OCI-LY7 (cell line): ENCODE measurements at regions not wholly inside any gene's neighbourhood (a gene's known extent, or its start where the extent isn't known, plus 50 kb on each side); places are given as distances from the start of the nearest gene placed in this dataset.

ENCODE experiments used
- BruUV-seq: library from RNA; stranded (reverse); fragments of 400-500 nt; replicated peaks from 2 replicates; lab custom pipeline; 2021; lab: Mats Ljungman, UMichigan
- CTCF ChIA-PET: fragments of 300-600 bp; sonication (Branson Sonifier 250); formaldehyde crosslinking; loops from one replicate; lab custom pipeline; 2022; ENCODE audit warnings: antibody characterized with exemption; ENCODE audit not compliant: unreplicated experiment; lab: Charles Lee
- POLR2A ChIA-PET: fragments of 300-600 bp; sonication (Branson Sonifier 250); formaldehyde crosslinking; loops from one replicate; lab custom pipeline; 2022; ENCODE audit warnings: antibody characterized with exemption; lab: Charles Lee
- DNase-seq: peaks from one replicate; pipeline ENCODE4 v3.0.0-alpha.2; 2015; ENCODE audit warnings: low spot score
- H2AFZ ChIP-seq: fragments of 200-600 bp; sonication (generic), shearing (Covaris generic); 2 replicates; pipeline ENCODE4 v1.6.1; 2014; ENCODE audit warnings: mild to moderate bottlenecking, antibody characterized with exemption, low read length, moderate library complexity
- H3K27ac ChIP-seq: fragments of 200-600 bp; sonication (generic); 2 replicates; pipeline ENCODE4 v1.5.1; 2014; ENCODE audit warnings: mixed run types, low read depth, mild to moderate bottlenecking, moderate library complexity, low read length, inconsistent platforms; ENCODE audit not compliant: poor library complexity, severe bottlenecking
- H3K36me3 ChIP-seq: fragments of 200-600 bp; sonication (generic); 2 replicates; pipeline ENCODE4 v1.6.1; 2014; ENCODE audit warnings: mild to moderate bottlenecking, antibody characterized with exemption, low read length, moderate library complexity, mixed read lengths; ENCODE audit not compliant: insufficient read depth
- H3K4me1 ChIP-seq: fragments of 200-600 bp; sonication (generic); 2 replicates; pipeline ENCODE4 v1.5.1; 2014; ENCODE audit warnings: mild to moderate bottlenecking, low read length; ENCODE audit not compliant: insufficient read depth, poor library complexity, severe bottlenecking
- H3K4me2 ChIP-seq: fragments of 200-600 bp; sonication (generic); 2 replicates; pipeline ENCODE4 v1.6.1; 2014; ENCODE audit warnings: mild to moderate bottlenecking, low read length
- H3K4me3 ChIP-seq: fragments of 200-600 bp; sonication (generic); 2 replicates; pipeline ENCODE4 v1.5.1; 2014; ENCODE audit warnings: mild to moderate bottlenecking, low read depth, low read length; ENCODE audit not compliant: poor library complexity, severe bottlenecking
- H3K79me2 ChIP-seq: fragments of 200-600 bp; sonication (generic); 2 replicates; pipeline ENCODE4 v1.6.1; 2016; ENCODE audit warnings: low read depth, mild to moderate bottlenecking, low read length, moderate library complexity, mixed read lengths; ENCODE audit not compliant: insufficient read depth
- H3K9me2 ChIP-seq: fragments of 200-600 bp; sonication (generic); 2 replicates; pipeline ENCODE4 v1.6.1; 2016; ENCODE audit warnings: mild to moderate bottlenecking, low read length, mixed read lengths; ENCODE audit not compliant: insufficient read depth
- H3K9me3 ChIP-seq: fragments of 200-600 bp; sonication (generic); 2 replicates; pipeline ENCODE4 v1.6.1; 2014; ENCODE audit warnings: mild to moderate bottlenecking, mixed run types, low read length, mixed read lengths
- H4K20me1 ChIP-seq: fragments of 200-600 bp; sonication (generic); 2 replicates; pipeline ENCODE4 v1.6.1; 2014; ENCODE audit warnings: mild to moderate bottlenecking, antibody characterized with exemption, low read length, moderate library complexity, mixed read lengths; ENCODE audit not compliant: insufficient read depth
- CTCF ChIP-seq: fragments of 200-600 bp; sonication (generic); conservative IDR thresholded peaks from 2 replicates; pipeline ENCODE4 v1.5.1; 2014; ENCODE audit warnings: mild to moderate bottlenecking, antibody characterized with exemption, low read length, moderate library complexity, mixed read lengths
- EZH2phosphoT487 ChIP-seq: fragments of 200-600 bp; sonication (generic); IDR thresholded peaks from 2 replicates; pipeline ENCODE4 v1.6.1; 2018; ENCODE audit warnings: low read depth, borderline replicate concordance, mild to moderate bottlenecking, mixed run types, antibody characterized with exemption, low read length, moderate library complexity, mixed read lengths
- intact Hi-C: fragments of 100-400 bp; cut with micrococcal nuclease; formaldehyde crosslinking; loops from one replicate; pipeline ENCODE4 v1.10.0; 2022; ENCODE audit not compliant: unreplicated experiment

- H4K20me1 ChIP-seq = no peaks in the 10 kb centered on the region
- H3K4me1 ChIP-seq = no peaks in the 10 kb centered on the region
- H3K9me3 ChIP-seq = peaks cover 13% of the 10 kb centered on the region
- TF ChIP-seq CTCF (no peak), EZH2phosphoT487 (no peak)
- no peak overlapping the region for H3K27ac ChIP-seq
- CTCF ChIA-PET = interaction anchor here (0.5 kb wide), 1 partner anchor 286 kb away, joined by 3 read pairs; no protein-coding TSS in a partner anchor
- no peak overlapping the region for H3K4me3 ChIP-seq
- POLR2A ChIA-PET = interaction anchor here (0.8 kb wide), 1 partner anchor 9 kb away, joined by 3 read pairs; no protein-coding TSS in a partner anchor
- H3K9me2 ChIP-seq = no peaks in the 10 kb centered on the region
- H2AFZ ChIP-seq = no peak overlapping the region
- DNase-seq = no peak
- BruUV-seq = no TSS peak
- H3K36me3 ChIP-seq = no peaks in the 10 kb centered on the region
- H3K79me2 ChIP-seq = no peaks in the 10 kb centered on the region
- no peak overlapping the region for H3K4me2 ChIP-seq
- intact Hi-C loops = no loop called here
These were observed 169.0 kb upstream of the PITX1 start for GRCh38 chr5:135203019-135203418.

- no peak for DNase-seq
- POLR2A ChIA-PET = no interaction called here
- no peaks in the 10 kb centered on the region for H3K36me3 ChIP-seq
- CTCF ChIA-PET = no interaction called here
- H3K27ac ChIP-seq = no peak overlapping the region
- intact Hi-C loops = loop anchor here (10.0 kb wide), 1 partner anchor 465 kb away; the partner anchor contains the start of gene CAMLG
- H2AFZ ChIP-seq = no peak overlapping the region
- no peaks in the 10 kb centered on the region for H3K79me2 ChIP-seq
- no peaks in the 10 kb centered on the region for H4K20me1 ChIP-seq
- no peaks in the 10 kb centered on the region for H3K9me2 ChIP-seq
- H3K4me2 ChIP-seq = no peak overlapping the region
- TF ChIP-seq CTCF (no peak), EZH2phosphoT487 (no peak)
- peaks cover 16% of the 10 kb centered on the region for H3K9me3 ChIP-seq
- BruUV-seq = no TSS peak
- no peaks in the 10 kb centered on the region for H3K4me1 ChIP-seq
- no peak overlapping the region for H3K4me3 ChIP-seq
These were observed 165.9 kb upstream of the PITX1 start for GRCh38 chr5:135199919-135200318.

GRCh38 chr5:135196483-135196882 is 162.5 kb upstream of the PITX1 start:
- no peaks in the 10 kb centered on the region for H3K9me2 ChIP-seq
- TF ChIP-seq CTCF (no peak), EZH2phosphoT487 (no peak)
- H3K9me3 ChIP-seq = 0 out of 2 replicates have a peak, but pooled peaks cover 4% of the 10 kb centered on the region
- H3K36me3 ChIP-seq = no peaks in the 10 kb centered on the region
- no peak overlapping the region for H2AFZ ChIP-seq
- no peaks in the 10 kb centered on the region for H4K20me1 ChIP-seq
- ChIA-PET POLR2A (interaction anchor here (0.7 kb wide), 1 partner anchor 279 kb away, joined by 3 read pairs; no protein-coding TSS in a partner anchor), CTCF (no interaction called here)
- no peaks in the 10 kb centered on the region for H3K79me2 ChIP-seq
- no peak for DNase-seq
- intact Hi-C loops = loop anchor here (10.0 kb wide), 1 partner anchor 462 kb away; the partner anchor contains the start of gene CAMLG
- no peak overlapping the region for H3K4me3 ChIP-seq
- H3K4me2 ChIP-seq = no peak overlapping the region
- BruUV-seq = no TSS peak
- no peak overlapping the region for H3K27ac ChIP-seq
- H3K4me1 ChIP-seq = no peaks in the 10 kb centered on the region
